ENCODE measurements at regions not wholly inside any gene's neighbourhood (a gene's known extent, or its start where the extent isn't known, plus 50 kb on each side); places are given as distances from the start of the nearest gene placed in this dataset.
"Not testable (repeated sequence)": the region's sequence is repeated elsewhere in the genome, so short reads cannot be mapped to it uniquely, and the experiment has no call there.

GRCh38 chr9:42239445-42240260 lies 56.2 kb downstream of the SPATA31A6 start:
- DNase-seq (ENCODE audit: low read depth in 2 of 3, low spot score in 1 of 3) = not testable (repeated sequence)

- DNase-seq (ENCODE audit: low read depth in 2 of 3, low spot score in 1 of 3) = not testable (repeated sequence)
Measured at GRCh38 chr9:42240261-42240579, 56.8 kb downstream of the SPATA31A6 start.

GRCh38 chr9:42243211-42243610 lies 59.8 kb downstream of the SPATA31A6 start:
- DNase-seq (ENCODE audit: low read depth in 2 of 3, low spot score in 1 of 3) = not testable (repeated sequence)

- not testable (repeated sequence) for DNase-seq (ENCODE audit: low read depth in 2 of 3, low spot score in 1 of 3)
Measured at GRCh38 chr9:42243822-42244221, 60.4 kb downstream of the SPATA31A6 start.

GRCh38 chr9:42268729-42269128 lies 85.3 kb downstream of the SPATA31A6 start:
- not testable (repeated sequence) for DNase-seq (ENCODE audit: low read depth in 2 of 3, low spot score in 1 of 3)

GRCh38 chr9:42269171-42269570 lies 85.7 kb downstream of the SPATA31A6 start:
- not testable (repeated sequence) for DNase-seq (ENCODE audit: low read depth in 2 of 3, low spot score in 1 of 3)

- not testable (repeated sequence) for DNase-seq (ENCODE audit: low read depth in 2 of 3, low spot score in 1 of 3)
Measured at GRCh38 chr9:42273191-42273590, 89.7 kb downstream of the SPATA31A6 start.

GRCh38 chr9:42275141-42275540 lies 91.7 kb downstream of the SPATA31A6 start:
- DNase-seq (ENCODE audit: low read depth in 2 of 3, low spot score in 1 of 3) = no peak

GRCh38 chr9:42282531-42283178 lies 99.2 kb downstream of the SPATA31A6 start:
- DNase-seq (ENCODE audit: low read depth in 2 of 3, low spot score in 1 of 3) = not testable (repeated sequence)

GRCh38 chr9:42283179-42283543 lies 99.7 kb downstream of the SPATA31A6 start:
- not testable (repeated sequence) for DNase-seq (ENCODE audit: low read depth in 2 of 3, low spot score in 1 of 3)

- DNase-seq (ENCODE audit: low read depth in 2 of 3, low spot score in 1 of 3) = not testable (repeated sequence)
Measured at GRCh38 chr9:42286145-42286845, 102.8 kb downstream of the SPATA31A6 start.

- DNase-seq (ENCODE audit: low read depth in 2 of 3, low spot score in 1 of 3) = not testable (repeated sequence)
Measured at GRCh38 chr9:42288002-42288864, 104.8 kb downstream of the SPATA31A6 start.

GRCh38 chr9:42288865-42289229 lies 105.4 kb downstream of the SPATA31A6 start:
- DNase-seq (ENCODE audit: low read depth in 2 of 3, low spot score in 1 of 3) = not testable (repeated sequence)

GRCh38 chr9:42300124-42300523 lies 116.7 kb downstream of the SPATA31A6 start:
- not testable (repeated sequence) for DNase-seq (ENCODE audit: low read depth in 2 of 3, low spot score in 1 of 3)

GRCh38 chr9:42306625-42307024 lies 123.2 kb downstream of the SPATA31A6 start:
- not testable (repeated sequence) for DNase-seq (ENCODE audit: low read depth in 2 of 3, low spot score in 1 of 3)

GRCh38 chr9:42307449-42307848 lies 124.0 kb downstream of the SPATA31A6 start:
- not testable (repeated sequence) for DNase-seq (ENCODE audit: low read depth in 2 of 3, low spot score in 1 of 3)

GRCh38 chr9:42310972-42311371 lies 127.5 kb downstream of the SPATA31A6 start:
- not testable (repeated sequence) for DNase-seq (ENCODE audit: low read depth in 2 of 3, low spot score in 1 of 3)

GRCh38 chr9:42316026-42316425 lies 132.6 kb downstream of the SPATA31A6 start:
- not testable (repeated sequence) for DNase-seq (ENCODE audit: low read depth in 2 of 3, low spot score in 1 of 3)

- not testable (repeated sequence) for DNase-seq (ENCODE audit: low read depth in 2 of 3, low spot score in 1 of 3)
Measured at GRCh38 chr9:42317677-42318076, 134.2 kb downstream of the SPATA31A6 start.

- not testable (repeated sequence) for DNase-seq (ENCODE audit: low read depth in 2 of 3, low spot score in 1 of 3)
Measured at GRCh38 chr9:42323084-42323809, 139.8 kb downstream of the SPATA31A6 start.

All from stimulated activated CD4-positive, alpha-beta T cell treated with anti-CD3 and anti-CD28 coated beads, Interleukin-12 subunit alpha, Interleukin-12 subunit beta, amount 100 ng/mL, for 48 hours (primary cell).